ENCODE measurements at regions not wholly inside any gene's neighbourhood (a gene's known extent, or its start where the extent isn't known, plus 50 kb on each side); places are given as distances from the start of the nearest gene placed in this dataset.
A peak's percentile ranks its signal among the peaks of the same experiment; 100 is the strongest.

DNA sequence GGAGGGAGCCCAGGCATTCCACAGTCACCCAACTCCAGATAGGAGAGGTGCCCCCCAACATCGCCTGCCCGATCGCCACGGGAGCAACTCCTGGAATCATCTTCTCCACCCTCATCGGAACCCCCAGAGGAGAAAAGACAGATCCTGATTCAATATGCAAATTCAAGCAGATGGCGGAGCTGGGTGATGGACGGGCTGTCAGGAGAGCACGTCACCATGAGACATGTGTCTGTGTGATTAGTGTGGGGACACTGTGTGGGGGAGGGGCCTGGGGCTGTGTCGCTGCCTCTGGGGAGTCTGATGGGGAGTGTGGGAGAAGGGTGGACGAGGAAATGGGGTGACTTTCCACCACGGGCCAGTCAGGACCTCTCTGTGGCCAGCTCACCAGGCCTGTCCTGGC, 90.2 kb upstream of the CSF3R start:
- no peak for DNase-seq

DNA sequence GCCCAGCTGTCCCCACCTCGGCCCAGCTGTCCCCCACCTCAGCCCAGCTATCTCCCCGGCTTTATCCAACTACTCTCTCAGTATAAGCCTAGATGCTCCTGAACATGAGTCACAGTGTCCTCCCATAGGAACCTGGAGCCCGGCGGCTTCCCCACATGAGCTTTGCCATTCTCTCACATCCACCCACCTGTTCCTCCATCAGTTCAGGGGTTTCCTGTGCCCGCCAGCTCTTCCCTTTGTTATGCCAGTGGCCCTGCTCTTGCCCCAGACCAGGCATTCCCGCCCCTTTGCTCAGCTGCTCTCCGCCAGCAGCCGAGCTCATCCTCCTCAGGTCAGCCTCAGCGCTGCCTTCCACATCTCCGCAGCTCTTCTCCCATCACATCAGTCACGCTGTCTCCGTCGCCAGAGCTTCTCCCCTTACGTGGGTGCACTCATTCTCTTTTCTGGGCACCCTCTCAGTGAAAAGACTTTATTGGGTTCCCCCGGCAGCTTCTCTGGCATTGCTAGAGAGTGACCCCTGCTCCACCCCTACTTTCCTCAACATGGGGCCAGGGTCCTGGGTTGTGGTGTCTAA, 89.5 kb upstream of the CSF3R start:
- no peak for DNase-seq

DNA sequence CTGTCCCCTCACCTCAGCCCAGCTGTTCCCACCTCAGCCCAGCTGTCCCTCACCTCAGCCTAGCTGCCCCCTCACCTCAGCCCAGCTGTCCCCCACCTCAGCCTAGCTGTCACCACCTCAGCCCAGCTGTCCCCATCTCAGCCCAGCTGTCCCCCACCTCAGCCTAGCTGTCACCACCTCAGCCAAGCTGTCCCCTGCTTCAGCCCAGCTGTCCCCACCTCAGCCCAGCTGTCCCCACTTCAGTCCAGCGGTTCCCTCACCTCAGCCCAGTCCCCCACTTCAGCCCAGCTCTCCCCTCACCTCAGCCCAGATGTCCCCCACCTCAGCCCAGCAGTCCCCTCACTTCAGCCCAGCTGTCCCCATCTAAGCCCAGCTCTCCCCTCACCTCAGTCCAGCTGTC, 88.4 kb upstream of the CSF3R start:
- no peak for DNase-seq

DNA sequence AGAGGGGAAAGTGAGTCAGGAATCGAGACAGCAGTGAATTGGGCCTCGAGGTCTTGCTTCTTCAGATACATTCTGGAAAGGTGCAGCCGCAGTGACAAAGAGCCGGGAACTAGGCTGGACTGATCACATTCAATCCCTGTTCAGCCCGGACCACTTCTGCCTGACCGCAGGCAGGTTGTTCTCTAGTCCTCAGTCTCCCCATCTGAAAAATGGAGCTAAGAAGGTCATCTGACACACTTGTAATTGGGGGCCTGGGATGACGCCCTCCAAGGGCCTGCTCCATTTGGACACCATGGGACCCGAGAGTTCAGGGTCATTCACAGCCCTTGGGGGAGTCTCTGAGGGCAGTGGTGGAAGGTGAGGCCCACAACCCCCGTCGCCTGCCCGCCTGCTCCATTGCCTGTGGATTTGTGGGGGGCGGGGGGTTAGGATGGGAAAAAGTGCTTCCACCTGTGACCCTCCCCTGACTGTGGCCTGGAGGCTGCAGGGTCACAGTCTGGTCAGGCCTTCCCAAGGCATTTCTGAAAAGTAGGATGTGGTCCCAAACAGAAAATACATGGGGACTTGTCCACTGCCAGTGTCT, 87.9 kb upstream of the CSF3R start:
- no peak for DNase-seq

DNA sequence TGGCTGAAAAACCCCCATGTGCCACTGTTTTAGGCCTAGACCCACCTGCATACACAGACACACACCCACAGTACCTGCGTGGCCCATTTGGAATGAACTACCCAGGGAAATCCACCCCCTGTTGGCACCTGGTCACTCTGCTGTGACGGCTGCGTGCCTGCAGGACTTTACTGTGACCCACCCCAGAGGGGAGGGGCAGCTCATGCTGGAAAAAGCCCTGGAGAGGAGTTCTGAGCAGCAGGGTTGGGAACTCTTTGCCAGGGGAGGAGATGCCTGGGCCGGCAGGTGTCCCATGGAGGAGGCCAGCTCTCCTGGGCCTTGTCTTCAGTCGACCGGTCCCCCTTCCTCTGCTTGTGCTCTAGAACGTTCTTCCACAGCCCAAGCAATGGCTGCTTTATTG, 87.3 kb upstream of the CSF3R start:
- DNase-seq: no peak

DNA sequence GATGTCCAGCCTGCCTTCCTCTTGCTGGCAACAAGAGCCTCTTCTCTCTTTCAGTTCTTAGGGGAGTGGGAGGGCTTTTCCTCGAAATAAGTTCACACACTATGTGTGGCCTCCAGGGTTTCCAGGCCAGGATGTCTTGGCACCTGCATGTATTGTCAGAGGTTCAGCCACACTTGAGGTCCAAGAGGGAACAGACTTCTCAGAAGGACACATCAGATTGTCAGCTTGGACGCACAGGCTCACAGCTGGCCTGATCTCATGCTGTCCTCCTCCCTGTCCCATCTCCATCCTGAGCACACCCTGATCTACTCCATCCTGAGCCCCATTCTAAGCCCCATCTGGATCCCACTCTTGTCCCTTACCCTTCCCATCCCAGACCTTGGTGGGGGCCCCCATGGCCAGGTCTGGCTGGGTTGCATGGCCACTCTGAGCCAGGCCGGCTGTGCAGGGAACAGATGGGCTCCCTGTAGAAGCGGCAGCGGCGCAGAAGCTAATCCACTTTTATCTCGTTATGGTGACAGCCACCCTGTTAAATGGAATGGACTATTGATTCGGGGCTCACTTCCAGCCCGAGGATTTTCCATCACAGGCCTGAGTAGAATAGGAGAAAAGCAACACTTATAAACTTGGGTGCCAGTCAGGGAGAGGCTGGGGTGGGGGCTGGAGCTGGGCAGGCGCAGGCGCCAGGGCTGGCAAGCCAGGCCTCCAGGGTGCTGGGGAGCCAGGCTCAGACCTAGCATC, 85.1 kb upstream of the CSF3R start:
- DNase-seq: no peak

DNA sequence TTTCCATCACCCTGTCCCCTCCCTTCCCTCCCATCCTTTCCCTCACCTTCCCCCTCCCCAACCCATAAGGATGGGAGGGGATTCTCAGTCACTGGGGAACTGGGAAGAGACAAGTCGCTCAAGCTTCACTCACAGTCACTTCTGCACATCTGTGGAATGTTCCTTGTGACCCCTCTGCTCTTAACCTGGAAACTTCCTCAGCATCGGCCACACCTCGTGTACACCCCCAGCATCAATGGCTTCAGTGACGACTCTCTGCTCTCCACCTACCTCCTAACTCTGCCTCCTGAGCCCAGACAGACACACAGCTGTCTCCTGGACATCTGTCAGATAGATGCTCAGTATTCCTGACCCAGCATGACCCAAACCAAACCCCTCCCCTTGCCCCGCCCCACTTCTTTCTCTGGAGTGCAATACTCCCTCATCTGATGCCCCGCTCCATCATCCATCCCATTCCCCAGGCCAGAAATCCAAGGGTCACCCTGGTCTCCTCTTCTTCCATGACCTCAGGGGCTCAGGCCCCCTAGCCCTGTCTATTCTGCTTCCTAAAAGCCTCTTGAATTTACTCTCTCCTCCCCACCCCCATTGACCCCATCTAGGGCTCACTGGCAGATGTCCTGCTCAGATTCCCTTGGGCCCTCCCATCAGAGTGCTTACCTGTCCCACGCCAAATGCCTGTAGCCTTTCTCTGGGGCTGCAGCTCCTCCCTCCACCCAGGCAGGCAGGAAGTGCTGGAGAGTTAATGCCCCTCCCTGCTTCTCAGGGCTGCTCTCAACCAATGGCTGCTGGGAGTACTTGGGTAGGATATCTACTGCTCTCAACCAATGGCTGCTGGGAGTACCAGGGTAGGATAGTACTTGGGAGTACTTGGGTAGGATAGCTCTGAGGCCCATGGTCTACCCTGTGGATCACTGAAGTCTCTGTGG, 83.1 kb upstream of the CSF3R start:
- DNase-seq: no peak

DNA sequence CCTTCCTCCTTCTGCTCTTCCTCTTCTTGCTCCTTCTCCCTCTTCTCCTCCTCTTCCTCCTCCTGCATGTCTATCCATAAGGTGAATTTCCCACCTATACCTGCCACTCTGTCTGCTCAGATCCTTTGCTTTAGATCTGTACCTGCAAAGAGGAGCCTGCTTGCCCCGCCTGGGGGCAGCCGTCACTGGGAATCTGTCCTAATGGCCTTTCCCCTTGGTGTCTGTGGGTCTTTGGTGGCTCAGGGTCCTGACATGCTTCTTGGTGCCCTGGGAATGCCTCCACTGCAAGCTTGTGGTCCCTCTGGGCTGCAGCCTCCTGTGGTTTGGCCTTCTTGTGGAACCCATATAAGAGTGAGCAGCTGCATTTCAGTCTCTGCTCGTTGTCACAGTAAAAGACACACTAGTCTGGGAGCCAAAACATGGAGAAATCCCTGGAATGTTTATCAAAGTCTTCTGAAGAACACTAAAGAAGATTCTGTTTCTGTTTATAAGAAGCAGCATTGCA, 79.5 kb upstream of the CSF3R start:
- no peak for DNase-seq

DNA sequence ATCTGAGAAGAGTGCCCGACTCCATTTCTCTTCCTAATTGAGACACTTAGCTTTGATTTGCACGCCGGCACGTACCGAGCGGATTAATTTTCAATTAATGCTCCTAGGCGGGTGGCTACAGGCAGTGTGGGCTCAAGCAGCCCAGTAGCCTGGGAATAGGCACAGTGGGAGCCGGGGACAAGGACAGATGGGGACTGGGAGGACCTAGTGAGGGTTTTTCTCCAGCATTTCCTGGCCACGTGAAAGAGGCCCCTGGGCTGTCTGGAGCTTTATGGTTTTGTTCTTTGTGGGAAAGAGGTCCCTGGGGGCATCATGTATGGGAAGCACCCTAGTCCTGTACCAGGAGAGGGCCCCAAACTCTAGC, 78.6 kb upstream of the CSF3R start:
- DNase-seq: no peak

DNA sequence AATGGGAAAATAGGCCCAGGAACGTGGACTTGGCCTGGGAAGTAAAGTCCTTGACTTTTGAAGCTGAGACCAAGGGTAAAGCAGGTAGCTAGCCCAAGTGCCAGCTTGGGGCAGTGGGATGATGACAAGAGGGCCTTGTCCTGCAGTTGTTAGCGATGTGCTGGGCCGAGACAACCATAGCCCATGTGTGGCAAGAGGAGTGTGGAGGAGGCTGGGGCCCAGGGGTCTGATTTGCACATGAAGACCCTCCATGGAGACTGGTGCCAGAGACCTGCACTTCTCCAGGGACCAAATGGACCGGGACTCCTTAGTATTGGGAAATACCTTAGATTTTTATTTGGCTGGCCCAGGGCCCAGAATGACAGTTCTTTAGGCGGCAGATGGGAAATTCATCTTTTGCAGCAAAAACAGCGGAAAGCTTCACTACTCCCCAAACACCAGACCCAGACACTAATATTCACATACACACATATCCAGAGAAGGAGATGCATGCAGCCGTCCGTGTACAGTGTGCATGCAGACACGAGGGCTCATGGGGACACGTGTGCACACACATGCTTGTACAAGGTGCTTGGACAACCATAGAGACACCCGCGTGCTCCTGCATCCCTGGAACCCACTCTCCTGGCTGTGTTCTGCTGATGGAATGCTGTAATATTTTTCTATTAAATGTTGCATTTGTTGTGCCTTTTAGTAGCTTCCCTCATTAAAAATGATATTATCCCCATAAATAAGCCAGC, 78.1 kb upstream of the CSF3R start:
- DNase-seq: no peak

DNA sequence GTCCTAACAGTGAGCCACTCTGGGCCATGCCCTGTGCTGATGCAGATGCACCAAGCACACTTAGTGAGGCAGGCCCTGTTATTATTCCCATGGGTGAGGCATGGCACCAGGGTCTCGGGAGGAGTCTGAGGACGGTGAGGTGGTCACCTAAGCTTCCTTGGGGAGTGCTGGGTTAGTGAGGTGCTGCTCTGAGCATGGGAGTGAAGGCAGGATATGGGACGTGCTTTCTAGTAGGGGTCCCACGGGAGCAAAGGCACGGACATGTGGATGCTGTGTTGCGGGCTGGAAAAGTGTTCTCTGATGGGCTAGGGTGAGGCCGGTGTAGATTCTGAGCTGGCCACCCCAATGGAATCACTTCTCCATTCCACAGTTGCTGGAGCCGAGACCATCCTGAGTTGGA, 77.5 kb upstream of the CSF3R start:
- DNase-seq: no peak

DNA sequence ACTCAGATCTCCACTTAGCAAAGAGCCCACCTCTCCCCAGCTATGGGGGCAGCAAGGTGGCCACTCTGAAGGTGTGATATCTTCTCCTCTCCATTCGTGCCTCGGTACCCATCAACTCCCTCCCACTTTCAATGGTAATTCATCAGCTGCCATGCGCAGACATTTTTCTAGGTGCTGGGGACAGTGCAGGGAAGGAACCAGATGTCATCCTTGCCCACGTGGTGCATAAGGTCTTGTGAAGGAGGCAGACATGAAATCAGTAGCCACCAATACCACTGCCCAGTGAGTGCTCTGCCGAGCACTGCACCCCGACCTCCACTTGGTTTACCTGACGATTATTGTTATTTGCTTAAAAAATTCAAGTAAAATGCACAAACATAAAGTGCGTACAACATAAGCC, 76.3 kb upstream of the CSF3R start:
- no peak for DNase-seq

DNA sequence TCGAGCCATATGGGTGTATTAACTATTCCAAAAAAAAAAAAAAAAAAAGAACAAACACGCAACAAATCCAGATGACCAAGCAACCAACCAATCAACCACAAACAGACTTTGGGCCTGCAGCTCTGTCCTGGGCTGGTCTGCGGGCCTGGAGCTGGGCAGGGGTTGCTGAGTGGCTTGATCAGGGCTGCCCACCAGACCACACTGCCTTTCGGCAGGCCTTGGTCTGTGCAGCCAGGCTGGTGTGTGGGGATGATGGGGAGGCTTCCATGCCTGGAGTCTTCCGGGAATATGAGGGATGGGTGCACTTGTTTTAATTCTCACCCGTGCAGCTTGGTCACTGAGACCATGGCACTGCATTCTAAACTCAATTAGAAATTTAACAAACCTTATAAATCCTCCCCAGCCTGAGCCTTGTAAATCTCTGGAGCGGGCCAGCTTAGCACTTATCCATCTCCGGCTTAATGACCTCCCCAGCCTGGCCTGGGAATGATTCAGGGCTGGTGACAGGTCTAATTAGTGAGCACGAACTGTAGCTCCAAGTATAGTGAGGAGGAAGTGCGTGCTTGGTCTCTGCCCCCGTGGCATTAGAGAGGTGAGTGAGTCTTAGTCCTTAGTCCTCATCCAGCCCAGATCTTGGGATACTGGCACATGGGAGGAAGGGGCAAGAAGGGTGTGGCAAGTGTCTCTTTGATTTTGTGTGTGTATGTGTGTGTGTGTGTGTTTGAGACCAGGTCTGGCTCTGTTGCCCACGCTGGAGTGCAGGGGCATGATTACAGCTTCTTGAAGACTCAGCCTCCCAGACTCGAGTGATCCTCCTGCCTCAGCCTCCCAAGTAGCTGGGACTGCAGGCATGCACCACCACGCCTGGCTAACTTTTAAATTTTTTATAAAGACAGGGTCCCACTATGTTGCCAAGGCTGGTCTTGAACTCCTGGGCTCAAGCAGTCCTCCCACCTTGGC, 74.6 kb upstream of the CSF3R start:
- no peak for DNase-seq

DNA sequence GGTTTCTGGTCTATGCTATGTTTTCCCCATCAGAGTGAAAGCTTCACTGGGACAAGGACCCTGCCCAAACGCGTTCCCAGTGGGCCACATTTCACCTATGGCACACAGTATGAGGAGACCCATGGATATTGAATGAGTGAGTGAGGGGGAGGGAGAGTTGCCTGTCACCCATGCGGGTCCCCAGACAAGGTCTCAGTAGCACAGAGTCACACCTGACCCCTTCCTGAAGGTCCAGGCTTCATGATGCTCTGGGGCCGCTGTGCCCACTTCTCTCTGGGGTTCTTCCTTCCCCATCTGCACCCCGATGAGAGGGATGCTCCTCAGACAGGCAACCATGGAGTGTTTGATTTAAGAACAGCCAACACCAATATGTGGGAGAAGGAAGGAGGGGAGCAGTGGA, 72.3 kb upstream of the CSF3R start:
- DNase-seq: no peak

DNA sequence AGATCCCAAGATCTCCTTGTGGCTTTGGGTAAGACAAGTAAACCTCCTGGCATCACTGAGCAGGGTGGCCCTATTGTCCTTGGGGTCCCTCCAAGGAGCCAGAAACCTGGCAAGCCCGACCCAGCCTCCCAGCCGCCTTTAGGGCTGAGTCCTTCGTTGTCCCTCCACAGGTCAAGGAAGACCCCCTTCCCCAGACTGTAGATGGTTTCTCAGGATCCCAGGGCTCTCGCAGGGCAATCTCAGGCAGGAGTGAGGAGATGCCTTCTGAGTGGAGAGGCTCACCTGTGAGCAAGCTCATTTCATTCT, 71.6 kb upstream of the CSF3R start:
- no peak for DNase-seq

DNA sequence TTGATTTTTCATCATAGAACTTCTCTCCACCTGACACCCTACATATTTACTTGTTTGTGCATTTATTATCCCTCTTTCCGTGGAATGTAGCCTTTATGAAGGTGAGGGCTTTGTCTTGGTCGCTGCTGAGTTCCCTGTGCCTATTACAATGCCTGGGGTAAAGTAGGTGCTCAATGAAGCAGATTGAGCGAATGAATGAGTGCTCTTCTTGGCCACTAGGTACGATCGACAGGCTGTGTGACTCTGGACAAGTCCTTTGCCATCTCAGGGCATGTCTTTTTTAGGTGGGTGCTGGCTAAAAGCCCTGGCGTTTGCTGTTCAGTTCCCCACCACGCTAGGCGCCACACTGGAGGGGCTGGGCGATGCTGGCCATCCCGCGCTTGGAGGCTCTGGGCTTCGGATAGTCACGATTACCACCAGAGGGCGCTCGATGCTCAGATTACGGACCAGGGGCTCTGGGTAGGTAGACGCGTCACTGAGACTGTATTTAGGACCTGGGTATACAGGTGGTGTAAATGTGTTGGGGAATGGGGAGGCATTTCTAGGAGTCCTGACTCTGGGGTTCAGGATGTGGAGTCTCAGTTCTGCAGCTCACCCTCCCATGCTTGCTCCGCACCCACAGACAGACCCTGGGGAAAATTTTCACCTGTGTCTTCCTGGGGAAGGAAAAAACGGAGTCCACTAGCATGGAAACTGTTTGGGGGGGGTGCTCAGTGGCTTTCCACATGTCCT, 71.0 kb upstream of the CSF3R start:
- DNase-seq: peak; percentile 60

DNA sequence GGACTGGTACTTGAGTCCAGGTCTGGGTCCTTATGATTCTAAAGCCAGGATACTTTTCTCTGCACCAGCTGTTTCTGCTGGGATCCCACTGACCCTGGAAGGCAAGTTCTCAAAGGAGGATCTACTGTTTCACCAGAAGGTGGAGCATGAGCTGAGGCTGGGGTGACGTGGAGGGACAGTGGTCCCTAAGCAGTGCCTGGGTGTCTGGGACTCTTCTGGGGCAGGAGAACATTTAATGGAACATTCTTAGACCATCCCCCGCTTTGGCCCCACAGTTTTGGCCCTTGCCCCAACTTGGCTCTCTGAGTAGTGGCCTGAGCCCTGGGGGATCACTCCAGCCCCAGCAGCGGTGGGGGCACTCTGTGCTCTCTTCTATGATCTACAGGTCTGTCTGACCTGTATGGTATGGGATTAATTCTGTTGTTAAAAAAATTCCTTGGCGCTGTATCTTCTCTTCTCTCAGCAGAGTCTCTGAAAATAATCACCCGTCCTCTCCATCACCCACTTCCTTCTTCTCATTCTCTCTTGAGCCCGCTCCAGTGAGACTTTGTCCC, 60.3 kb upstream of the CSF3R start:
- DNase-seq: no peak

DNA sequence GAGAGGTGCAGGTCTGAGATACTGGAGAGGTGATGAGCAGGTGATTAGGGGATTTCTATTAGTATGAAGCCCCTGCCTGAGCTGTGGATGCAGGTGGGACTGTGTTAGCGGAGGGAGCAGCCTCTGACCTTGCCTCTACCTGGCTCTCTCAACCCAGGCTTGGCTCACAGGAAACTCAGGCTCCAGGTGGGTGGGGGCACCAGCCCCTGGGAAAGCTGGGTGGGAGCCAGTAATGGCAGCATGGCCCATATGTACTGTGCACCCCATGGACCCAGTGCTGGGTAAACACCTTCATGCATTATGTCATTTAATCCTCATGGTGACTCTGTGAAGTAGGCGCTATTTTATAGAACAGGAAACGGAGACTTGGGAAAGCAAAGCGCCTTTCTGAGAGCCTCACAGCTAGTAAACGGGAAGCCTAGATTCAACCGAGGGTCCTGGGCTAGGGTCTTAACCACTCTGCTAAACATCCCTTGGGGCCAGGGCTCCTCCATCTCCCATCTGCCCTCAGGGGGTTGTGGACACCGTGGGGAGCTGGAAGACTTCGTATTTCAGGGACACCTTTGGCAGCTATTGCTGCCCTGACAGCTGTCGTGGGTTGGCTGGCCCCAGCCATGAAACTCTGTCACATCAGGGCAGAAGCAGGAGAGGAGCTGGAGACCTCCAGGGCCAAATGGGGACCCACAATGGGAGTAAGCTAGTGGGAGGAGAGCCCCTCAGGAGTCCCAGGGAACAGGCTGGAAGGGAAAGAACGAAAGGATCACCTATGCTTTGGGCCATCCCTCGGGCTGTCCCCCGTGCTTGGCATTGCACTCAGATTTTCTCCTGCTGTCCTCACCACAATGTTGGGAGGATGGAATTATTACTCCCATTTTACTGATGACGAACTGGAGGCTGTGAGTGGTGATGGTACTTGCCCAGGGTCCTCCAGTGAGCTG, 59.6 kb upstream of the CSF3R start:
- no peak for DNase-seq

DNA sequence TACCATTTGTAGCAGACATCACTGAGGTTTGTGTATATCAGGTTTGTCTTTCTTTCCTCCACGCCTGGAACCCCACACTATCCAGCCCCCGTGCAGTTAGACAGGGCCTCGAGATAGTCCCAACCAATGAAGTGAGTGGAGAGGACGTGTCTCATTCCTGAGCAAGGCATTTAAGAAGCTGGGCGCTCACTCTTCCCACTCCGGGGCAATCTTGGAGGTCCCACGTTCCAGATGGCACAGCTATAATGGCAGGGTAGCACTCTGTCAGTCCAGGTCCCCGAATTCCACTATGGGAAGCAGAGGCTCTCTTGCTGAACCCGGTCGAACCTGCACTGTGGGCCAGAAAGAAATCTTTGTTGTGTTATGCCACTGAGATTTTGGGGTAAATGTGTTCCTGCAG, 57.3 kb upstream of the CSF3R start:
- DNase-seq: no peak

DNA sequence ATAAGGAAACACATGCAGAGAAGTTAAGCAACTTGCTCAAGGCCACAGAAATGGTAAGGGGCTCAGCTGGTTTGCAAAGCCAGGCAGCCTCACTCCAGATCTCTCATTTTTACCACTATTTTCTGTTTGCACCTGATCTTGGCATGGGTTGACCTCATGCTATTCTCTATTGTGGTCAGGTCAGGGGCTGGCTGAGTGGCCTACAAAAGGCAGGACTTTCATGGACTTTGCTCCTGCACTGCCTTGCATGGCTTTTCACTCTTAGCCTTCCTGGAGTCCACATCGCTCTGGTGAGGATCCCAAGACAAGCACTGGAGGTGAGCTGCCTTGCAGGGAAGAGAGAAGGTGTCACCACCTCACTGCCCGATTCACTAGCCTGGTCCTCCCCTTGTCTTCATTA, 56.8 kb upstream of the CSF3R start:
- DNase-seq: no peak

Measured in CD4-positive, alpha-beta T cell treated with Interleukin-10 for 1 hour (primary cell).